ENCODE measurements at regions not wholly inside any gene's neighbourhood (a gene's known extent, or its start where the extent isn't known, plus 50 kb on each side); places are given as distances from the start of the nearest gene placed in this dataset.
A peak's percentile ranks its signal among the peaks of the same experiment; 100 is the strongest.
"Not testable (repeated sequence)": the region's sequence is repeated elsewhere in the genome, so short reads cannot be mapped to it uniquely, and the experiment has no call there.

DNA sequence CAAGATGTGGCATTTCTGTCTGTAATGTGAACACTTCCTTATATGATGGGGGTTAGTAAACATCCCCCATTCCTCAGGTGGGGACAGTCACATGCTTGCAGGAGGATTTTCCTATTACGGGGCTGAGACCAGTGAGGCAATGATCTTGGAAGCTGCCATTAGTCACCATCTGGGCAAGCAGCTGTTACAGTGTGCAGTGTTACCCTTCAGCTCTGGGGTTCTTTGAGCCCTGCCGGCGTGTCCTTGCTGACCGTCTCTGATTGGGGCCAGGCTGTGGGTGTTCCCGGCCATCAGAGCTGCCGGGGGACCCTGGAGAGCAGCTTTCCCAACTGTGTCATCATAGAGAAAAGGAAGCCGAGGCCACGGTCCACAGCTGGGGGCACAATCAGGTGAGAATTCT is 126.8 kb upstream of the FAM20C start:
- peaks cover 12% of the 10 kb centered on the region for H3K4me1 ChIP-seq (ENCODE audit: control insufficient read depth, insufficient read depth, low read length)
- H3K27ac ChIP-seq (ENCODE audit: low read depth, low read length): no peak overlapping the region
- no peak overlapping the region for H3K4me3 ChIP-seq (ENCODE audit: low read length)
- no peaks in the 10 kb centered on the region for H3K36me3 ChIP-seq (ENCODE audit: control insufficient read depth, insufficient read depth, low read length)
- no peaks in the 10 kb centered on the region for H3K27me3 ChIP-seq (ENCODE audit: control insufficient read depth, insufficient read depth, low read length)
- no peak overlapping the region for H3K9ac ChIP-seq (ENCODE audit: low read length)

DNA sequence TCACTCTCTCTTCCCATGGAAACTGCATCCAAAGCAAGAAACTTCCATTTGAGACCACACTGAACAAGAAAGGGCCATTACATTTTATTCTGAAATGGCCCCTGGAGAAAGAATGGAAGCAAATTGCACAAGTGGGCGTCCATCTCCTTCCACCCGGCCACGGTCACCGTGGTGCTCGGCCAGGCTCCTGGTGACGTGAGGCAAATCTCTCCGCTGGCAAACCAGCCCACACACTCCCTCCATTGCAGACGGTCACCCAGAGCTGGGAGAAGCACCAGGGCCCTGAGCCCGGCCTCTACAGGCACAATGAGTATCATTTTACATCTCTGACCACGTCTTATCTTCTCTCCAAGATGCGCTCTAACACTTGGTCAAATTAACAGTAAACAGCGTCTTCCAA is 126.1 kb upstream of the FAM20C start:
- no peaks in the 10 kb centered on the region for H3K27me3 ChIP-seq (ENCODE audit: control insufficient read depth, insufficient read depth, low read length)
- no peak overlapping the region for H3K4me3 ChIP-seq (ENCODE audit: low read length)
- H3K36me3 ChIP-seq (ENCODE audit: control insufficient read depth, insufficient read depth, low read length): no peaks in the 10 kb centered on the region
- H3K27ac ChIP-seq (ENCODE audit: low read depth, low read length): no peak overlapping the region
- no peak overlapping the region for H3K9ac ChIP-seq (ENCODE audit: low read length)
- H3K4me1 ChIP-seq (ENCODE audit: control insufficient read depth, insufficient read depth, low read length): peaks cover 12% of the 10 kb centered on the region

DNA sequence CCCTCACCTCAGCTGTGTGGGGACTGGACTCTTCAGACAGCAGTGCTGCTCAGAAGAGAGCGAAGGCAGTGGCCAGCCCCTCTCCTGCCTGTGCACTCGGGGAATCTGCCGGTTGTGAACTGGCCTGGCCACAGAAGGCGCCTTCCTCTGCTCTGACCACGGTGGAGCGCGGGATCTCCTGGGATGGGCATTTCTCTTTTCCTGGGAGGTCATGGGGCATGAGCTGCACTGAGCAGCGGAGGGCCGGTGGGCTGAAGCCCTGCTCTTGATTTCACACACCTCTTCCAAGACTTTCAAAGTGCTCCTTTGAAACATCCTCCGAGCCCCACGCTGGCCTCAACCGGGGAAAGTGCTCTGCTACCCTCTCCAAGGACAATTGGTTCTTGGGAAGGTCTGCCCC is 125.6 kb upstream of the FAM20C start:
- H3K36me3 ChIP-seq (ENCODE audit: control insufficient read depth, insufficient read depth, low read length): no peaks in the 10 kb centered on the region
- peaks cover 12% of the 10 kb centered on the region for H3K4me1 ChIP-seq (ENCODE audit: control insufficient read depth, insufficient read depth, low read length)
- H3K4me3 ChIP-seq (ENCODE audit: low read length): no peak overlapping the region
- no peak overlapping the region for H3K9ac ChIP-seq (ENCODE audit: low read length)
- H3K27ac ChIP-seq (ENCODE audit: low read depth, low read length): no peak overlapping the region
- no peaks in the 10 kb centered on the region for H3K27me3 ChIP-seq (ENCODE audit: control insufficient read depth, insufficient read depth, low read length)

DNA sequence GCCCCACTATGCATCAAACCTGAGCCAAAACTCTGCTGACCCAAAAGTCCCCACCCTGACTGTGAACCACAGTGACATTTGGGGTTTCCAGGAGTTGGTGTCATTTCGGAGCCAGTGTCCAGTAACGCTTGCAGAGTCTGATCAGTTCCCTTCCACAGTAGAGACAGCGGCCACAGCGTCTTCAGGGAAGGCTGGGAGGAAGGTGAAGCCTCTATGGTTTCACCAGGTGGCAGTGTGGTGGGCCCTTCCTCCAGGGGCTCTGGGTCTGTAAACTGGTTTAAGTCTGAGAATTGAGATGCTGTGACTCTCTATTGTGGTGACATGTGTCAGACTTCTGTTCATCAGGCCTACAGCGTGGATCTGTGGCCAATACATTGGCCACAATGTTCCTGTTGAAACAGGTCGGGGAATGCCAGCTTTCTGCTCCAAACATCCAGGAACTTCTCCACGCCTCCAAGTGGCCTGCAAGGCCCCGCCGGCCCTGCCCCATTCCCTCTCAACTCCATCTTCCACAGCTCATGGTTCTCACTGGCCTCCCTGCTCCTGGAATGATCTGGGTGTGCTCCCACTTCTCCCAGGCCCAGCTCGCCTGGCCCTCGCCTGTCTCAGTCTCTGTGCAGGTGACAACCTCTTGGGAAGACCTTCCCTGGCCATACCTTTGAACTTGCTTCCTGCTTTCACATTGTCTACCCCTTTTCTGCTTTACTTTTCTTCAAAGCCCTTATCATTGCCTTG is 124.5 kb upstream of the FAM20C start:
- no peak overlapping the region for H3K9ac ChIP-seq (ENCODE audit: low read length)
- no peak overlapping the region for H3K4me3 ChIP-seq (ENCODE audit: low read length)
- peak overlapping the region; percentile 65 for H3K27ac ChIP-seq (ENCODE audit: low read depth, low read length)
- no peaks in the 10 kb centered on the region for H3K27me3 ChIP-seq (ENCODE audit: control insufficient read depth, insufficient read depth, low read length)
- peaks cover 12% of the 10 kb centered on the region for H3K4me1 ChIP-seq (ENCODE audit: control insufficient read depth, insufficient read depth, low read length)
- H3K36me3 ChIP-seq (ENCODE audit: control insufficient read depth, insufficient read depth, low read length): no peaks in the 10 kb centered on the region

DNA sequence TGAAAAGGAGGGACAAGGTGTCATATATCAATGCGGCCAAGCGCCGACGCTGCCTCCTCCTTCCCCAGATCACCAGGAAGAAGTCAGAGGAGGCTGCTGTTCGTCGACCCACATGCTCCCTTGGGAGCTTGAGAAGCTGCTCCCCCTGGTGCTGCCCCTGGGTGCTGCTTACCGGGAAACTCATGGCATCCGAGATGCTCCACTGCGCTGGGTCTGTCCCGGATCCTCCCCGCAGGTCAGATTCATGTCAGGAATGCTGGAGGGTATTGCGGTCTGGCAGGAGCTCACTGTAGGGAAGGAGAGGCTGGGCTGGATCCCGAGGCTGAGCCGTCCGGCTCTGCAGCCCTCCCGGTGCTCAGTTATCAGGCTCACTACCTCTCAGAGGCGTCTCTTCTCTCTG is 123.7 kb upstream of the FAM20C start:
- Histone ChIP-seq H3K27me3 (ENCODE audit: control insufficient read depth, insufficient read depth, low read length) (no peaks in the 10 kb centered on the region), H3K27ac (ENCODE audit: low read depth, low read length) (peak overlapping the region; percentile 65), H3K36me3 (ENCODE audit: control insufficient read depth, insufficient read depth, low read length) (no peaks in the 10 kb centered on the region), H3K4me1 (ENCODE audit: control insufficient read depth, insufficient read depth, low read length) (peaks cover 12% of the 10 kb centered on the region), H3K9ac (ENCODE audit: low read length) (no peak overlapping the region), H3K4me3 (ENCODE audit: low read length) (no peak overlapping the region)

DNA sequence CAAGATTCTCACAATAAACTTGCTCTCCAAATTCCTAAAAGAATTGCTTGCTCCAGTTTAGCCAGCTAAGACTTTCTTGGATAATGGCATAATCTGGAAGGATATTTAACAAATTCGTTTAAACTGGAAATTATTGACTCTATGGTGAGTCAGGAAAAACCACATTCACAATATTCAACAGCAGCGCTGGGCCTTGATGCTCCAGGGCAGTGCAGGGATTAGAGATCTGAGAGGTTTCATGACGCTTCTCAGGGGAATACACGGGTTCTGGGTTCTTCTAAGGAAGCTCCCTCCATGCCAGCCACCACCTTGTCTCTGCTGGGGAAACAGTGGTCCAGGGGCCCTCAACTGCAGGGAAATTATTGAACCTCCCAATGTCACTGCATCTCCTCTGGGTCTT is 123.3 kb upstream of the FAM20C start:
- not testable (repeated sequence) for H3K27me3 ChIP-seq (ENCODE audit: control insufficient read depth, insufficient read depth, low read length); H3K4me3 ChIP-seq (ENCODE audit: low read length); H3K36me3 ChIP-seq (ENCODE audit: control insufficient read depth, insufficient read depth, low read length); H3K9ac ChIP-seq (ENCODE audit: low read length)
- peaks cover 12% of the 10 kb centered on the region for H3K4me1 ChIP-seq (ENCODE audit: control insufficient read depth, insufficient read depth, low read length)
- H3K27ac ChIP-seq (ENCODE audit: low read depth, low read length): peak overlapping the region; percentile 65

DNA sequence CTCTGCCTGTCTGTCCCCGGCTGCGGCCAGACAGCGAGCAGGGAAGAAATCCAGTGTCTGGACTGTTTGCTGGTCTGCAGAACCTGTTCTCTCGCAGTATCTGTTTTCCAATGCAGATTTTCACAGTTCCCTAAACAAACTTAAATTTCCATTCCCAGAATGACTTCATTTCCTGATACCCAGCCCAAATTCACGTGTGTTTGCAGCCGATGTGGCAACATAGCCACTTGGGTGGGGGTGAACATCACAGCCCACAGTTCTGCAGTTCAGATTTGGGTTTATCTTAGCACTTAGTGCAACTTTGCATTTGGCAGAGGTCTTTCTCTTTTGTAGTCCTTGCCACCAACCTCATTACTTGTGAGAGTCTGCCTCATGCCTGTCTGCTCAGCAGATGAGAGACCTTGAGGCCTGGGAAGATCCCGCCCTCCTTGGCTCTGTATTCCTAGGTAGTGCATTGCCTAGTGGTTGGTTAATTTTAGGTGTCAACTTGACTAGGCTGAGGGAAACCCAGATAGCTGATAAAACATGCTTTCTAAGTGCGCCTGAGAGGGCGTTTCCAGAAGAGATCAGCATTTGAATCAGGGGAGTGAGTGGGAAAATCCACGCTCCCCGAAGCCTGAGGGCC is 122.8 kb upstream of the FAM20C start:
- H3K4me3 ChIP-seq (ENCODE audit: low read length); H3K36me3 ChIP-seq (ENCODE audit: control insufficient read depth, insufficient read depth, low read length); H3K4me1 ChIP-seq (ENCODE audit: control insufficient read depth, insufficient read depth, low read length); H3K27me3 ChIP-seq (ENCODE audit: control insufficient read depth, insufficient read depth, low read length); H3K9ac ChIP-seq (ENCODE audit: low read length); H3K27ac ChIP-seq (ENCODE audit: low read depth, low read length): not testable (repeated sequence)

DNA sequence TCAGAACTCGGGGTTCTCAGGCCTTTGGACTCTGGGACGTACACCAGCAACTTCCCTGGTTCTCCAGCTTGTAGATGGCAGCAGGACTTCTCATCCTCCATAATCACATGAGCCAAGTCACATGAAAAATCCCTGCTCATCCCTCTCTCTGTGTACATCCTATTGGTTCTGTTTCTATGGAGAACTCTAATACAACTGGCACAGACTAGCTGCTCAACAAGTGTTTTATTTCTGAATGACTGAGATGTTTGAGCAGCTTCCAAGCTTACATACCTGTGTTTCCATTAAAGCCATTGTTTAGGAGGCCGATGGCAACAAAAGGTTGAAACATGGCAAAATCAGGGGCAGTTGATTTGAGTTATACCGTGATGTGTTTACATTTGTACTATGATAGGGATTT is 122.2 kb upstream of the FAM20C start:
- H3K27me3 ChIP-seq (ENCODE audit: control insufficient read depth, insufficient read depth, low read length); H3K4me1 ChIP-seq (ENCODE audit: control insufficient read depth, insufficient read depth, low read length); H3K27ac ChIP-seq (ENCODE audit: low read depth, low read length); H3K36me3 ChIP-seq (ENCODE audit: control insufficient read depth, insufficient read depth, low read length); H3K4me3 ChIP-seq (ENCODE audit: low read length); H3K9ac ChIP-seq (ENCODE audit: low read length): not testable (repeated sequence)

DNA sequence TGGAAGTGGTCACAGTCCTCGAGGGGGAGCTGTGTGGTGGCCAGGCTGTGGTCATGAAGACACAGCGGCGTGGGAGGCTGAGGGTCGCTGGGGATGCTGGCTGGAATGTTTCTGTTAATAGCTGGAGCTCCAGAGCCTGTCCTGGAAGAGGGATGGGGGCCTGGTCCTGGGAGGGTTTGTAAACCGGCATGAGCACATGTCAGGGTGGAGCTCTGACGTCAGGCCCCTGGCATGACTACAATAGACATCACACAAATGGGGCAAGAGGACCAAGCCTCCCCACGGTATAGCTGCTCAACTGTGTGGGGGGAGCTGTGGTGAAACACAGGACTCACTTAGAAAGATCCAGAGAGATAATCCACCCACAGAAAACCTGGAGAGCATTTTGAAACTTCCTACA is 121.4 kb upstream of the FAM20C start:
- peak overlapping the region; percentile 55 for H3K27ac ChIP-seq (ENCODE audit: low read depth, low read length)
- H3K27me3 ChIP-seq (ENCODE audit: control insufficient read depth, insufficient read depth, low read length); H3K9ac ChIP-seq (ENCODE audit: low read length); H3K4me3 ChIP-seq (ENCODE audit: low read length); H3K36me3 ChIP-seq (ENCODE audit: control insufficient read depth, insufficient read depth, low read length); H3K4me1 ChIP-seq (ENCODE audit: control insufficient read depth, insufficient read depth, low read length): not testable (repeated sequence)

DNA sequence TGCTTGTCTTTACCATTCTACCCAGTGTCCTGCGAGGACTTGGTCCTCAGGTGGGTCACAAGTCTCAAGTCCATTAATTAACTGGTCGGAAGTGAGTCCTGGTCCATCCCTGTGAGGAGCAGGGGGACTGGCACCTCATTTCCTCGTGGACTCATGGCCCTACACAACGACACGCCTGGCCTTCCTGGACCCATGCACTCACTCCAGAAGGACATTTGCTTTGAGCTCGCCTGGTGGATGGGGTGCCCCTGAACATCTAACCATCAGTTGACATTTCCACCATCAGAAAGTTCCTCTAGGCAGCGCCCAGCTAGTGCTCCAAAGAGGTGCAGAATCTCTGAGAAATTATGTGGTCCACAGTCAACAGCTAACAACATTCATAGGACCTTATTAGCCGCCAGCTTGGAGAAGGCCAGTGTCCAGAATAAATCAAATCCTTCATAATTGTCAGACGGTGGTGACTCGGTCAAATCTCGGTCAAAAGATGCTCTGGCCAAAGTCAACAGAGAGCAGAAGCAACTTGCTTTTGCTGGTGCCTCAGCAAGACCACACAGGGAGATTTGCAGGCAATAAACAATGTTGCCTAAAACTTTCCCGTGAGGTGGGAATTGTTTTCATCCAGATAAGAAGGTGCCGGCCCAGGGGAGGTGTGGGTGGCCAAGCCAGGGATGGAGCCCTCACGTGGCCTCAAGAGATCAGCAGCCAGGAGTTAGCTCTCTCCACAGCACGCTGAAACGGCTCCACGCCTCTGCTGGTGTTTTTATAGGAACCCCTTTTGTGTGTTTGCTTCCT is 119.9 kb upstream of the FAM20C start:
- H3K36me3 ChIP-seq (ENCODE audit: control insufficient read depth, insufficient read depth, low read length); H3K4me3 ChIP-seq (ENCODE audit: low read length); H3K9ac ChIP-seq (ENCODE audit: low read length); H3K4me1 ChIP-seq (ENCODE audit: control insufficient read depth, insufficient read depth, low read length); H3K27me3 ChIP-seq (ENCODE audit: control insufficient read depth, insufficient read depth, low read length); H3K27ac ChIP-seq (ENCODE audit: low read depth, low read length): not testable (repeated sequence)

DNA sequence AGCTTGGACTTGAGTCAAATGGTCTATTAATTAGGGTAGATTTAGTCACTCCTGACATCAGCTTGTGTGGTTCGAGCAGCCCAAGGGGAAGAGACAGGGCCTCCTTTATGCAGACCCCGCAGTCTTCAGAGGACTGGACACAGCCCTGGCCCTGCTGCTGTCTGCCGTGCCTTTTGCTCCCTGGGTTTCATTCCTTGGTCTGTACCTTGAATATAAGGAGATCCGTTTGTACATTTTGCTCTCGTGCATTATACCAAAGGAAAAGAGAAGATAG is 119.4 kb upstream of the FAM20C start:
- H3K4me3 ChIP-seq (ENCODE audit: low read length); H3K27me3 ChIP-seq (ENCODE audit: control insufficient read depth, insufficient read depth, low read length); H3K4me1 ChIP-seq (ENCODE audit: control insufficient read depth, insufficient read depth, low read length); H3K36me3 ChIP-seq (ENCODE audit: control insufficient read depth, insufficient read depth, low read length); H3K27ac ChIP-seq (ENCODE audit: low read depth, low read length); H3K9ac ChIP-seq (ENCODE audit: low read length): not testable (repeated sequence)

DNA sequence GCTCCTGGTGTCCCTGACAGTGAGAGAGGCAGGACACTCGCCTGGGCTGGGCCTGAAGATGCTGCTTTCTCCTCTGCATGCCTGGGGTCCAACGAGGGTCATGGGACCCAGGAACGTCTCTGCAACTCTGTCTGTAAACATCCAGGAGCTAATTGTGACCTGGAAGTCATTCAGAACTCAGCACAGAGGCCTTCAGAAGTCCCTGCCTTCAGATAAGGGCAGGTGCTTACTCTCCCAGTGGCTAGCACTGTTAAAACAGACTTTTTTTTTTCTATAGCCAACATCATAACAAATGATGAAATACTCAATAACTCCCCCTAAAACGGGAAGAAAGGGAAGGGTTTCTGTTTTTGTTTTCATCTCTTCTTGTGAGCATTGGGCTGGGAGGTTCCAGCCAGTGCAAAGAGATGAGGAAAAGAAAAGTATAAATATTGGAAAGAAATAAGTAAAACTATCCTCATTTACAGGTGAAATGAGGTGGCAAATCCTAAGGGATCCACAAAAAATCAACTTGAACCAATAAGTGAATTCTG is 118.3 kb upstream of the FAM20C start:
- H3K27ac ChIP-seq (ENCODE audit: low read depth, low read length); H3K4me3 ChIP-seq (ENCODE audit: low read length); H3K27me3 ChIP-seq (ENCODE audit: control insufficient read depth, insufficient read depth, low read length); H3K36me3 ChIP-seq (ENCODE audit: control insufficient read depth, insufficient read depth, low read length); H3K4me1 ChIP-seq (ENCODE audit: control insufficient read depth, insufficient read depth, low read length); H3K9ac ChIP-seq (ENCODE audit: low read length): not testable (repeated sequence)

DNA sequence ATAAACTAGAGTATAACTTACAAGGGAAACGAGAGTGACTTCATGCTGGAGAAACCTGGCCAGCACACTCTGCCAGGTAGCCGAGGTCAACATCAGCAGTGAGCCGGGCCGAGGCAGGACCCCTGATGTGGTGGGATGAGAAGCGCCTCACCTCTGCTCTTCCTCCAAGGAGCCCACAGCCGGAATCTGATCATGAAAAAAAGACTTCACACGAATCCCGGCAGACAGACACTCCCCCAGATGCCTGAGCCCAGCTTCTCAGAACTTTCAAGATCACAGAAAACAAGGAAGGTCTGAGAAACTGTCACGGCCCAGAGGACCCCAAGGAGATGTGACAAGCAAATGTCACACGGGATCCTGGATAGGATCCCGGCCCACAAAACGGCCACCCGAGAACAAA is 116.9 kb upstream of the FAM20C start:
- not testable (repeated sequence) for H3K4me1 ChIP-seq (ENCODE audit: control insufficient read depth, insufficient read depth, low read length); H3K4me3 ChIP-seq (ENCODE audit: low read length); H3K36me3 ChIP-seq (ENCODE audit: control insufficient read depth, insufficient read depth, low read length); H3K27ac ChIP-seq (ENCODE audit: low read depth, low read length); H3K9ac ChIP-seq (ENCODE audit: low read length); H3K27me3 ChIP-seq (ENCODE audit: control insufficient read depth, insufficient read depth, low read length)
